K562 (cell line): ENCODE measurements at regions not wholly inside any gene's neighbourhood (a gene's known extent, or its start where the extent isn't known, plus 50 kb on each side); places are given as distances from the start of the nearest gene placed in this dataset.

Experiments used
- ATAC-seq: fragments of 200-7000 bp; cut with Tn5 transposase; 3 replicates; pipeline ENCODE4 v1.9.1; 2020; ENCODE audit warnings: moderate library complexity
- BruUV-seq: library from RNA; stranded (reverse); fragments of 400-500 nt; replicated peaks from 2 replicates; lab custom pipeline; 2021; lab: Mats Ljungman, UMichigan
- CTCF ChIA-PET: fragments of 300-600 bp; formaldehyde crosslinking; extraction: SDS; loops from one replicate; lab custom pipeline; 2021; ENCODE audit warnings: low intra/inter-chr PET ratio; lab: Yijun Ruan, JAX
- POLR2A ChIA-PET: fragments of 300-600, 350-650 bp; sonication (Branson Sonifier 250); formaldehyde crosslinking; extraction: SDS; loops from one replicate; lab custom pipeline; 2021; ENCODE audit warnings: antibody characterized with exemption, inconsistent platforms; lab: Yijun Ruan, JAX
- DNase-seq, 4 experiments: peaks; one replicate each; pipeline versions ENCODE4 v3.0.0 to v3.0.0-alpha.2; 2011 to 2018; ENCODE audit warnings: low spot score in 3 of 4, mixed read lengths in 3 of 4; ENCODE audit errors: extremely low read depth in 1 of 4
- FAIRE-seq: peaks from 2 replicates; lab custom pipeline; 2011; peaks lifted over from hg19 to GRCh38; lab: Jason Lieb, UNC
- H2AFZ ChIP-seq: 2 replicates; pipeline ENCODE4 v1.6.0; 2011; ENCODE audit warnings: low read depth, low read length, control low read depth, inconsistent platforms
- H3K27ac ChIP-seq: fragments of 200-600 bp; 3 replicates; pipeline ENCODE4 v1.8.0; 2011; ENCODE audit warnings: low read depth, mild to moderate bottlenecking, control low read depth, inconsistent platforms, low read length, moderate library complexity, mixed read lengths; ENCODE audit errors: extremely low read depth
- H3K27me3 ChIP-seq, 2 experiments: fragments of 300-600 bp in 1 of 2; 2 replicates in 1 of 2; 3 replicates in 1 of 2; pipeline versions ENCODE4 v1.6.0 to v1.8.0; 2011; ENCODE audit warnings: inconsistent platforms in 2 of 2, low read length in 2 of 2, mild to moderate bottlenecking in 1 of 2, mixed read lengths in 1 of 2, moderate library complexity in 1 of 2; ENCODE audit not compliant: control insufficient read depth in 2 of 2, insufficient read depth in 2 of 2
- H3K36me3 ChIP-seq: fragments of 300-600 bp; 3 replicates; pipeline ENCODE4 v1.8.0; 2011; ENCODE audit warnings: mild to moderate bottlenecking, low read length, inconsistent platforms; ENCODE audit not compliant: control insufficient read depth, insufficient read depth
- H3K4me1 ChIP-seq, 2 experiments: fragments of 200-600 bp in 1 of 2; replicated peaks in 1 of 2; 2 replicates in 1 of 2; 3 replicates in 1 of 2; pipeline versions ENCODE4 v1.5.1 to v1.8.0; 2011; ENCODE audit warnings: inconsistent platforms in 2 of 2, low read length in 2 of 2, mild to moderate bottlenecking in 1 of 2, mixed read lengths in 1 of 2, moderate library complexity in 1 of 2; ENCODE audit not compliant: control insufficient read depth in 2 of 2, insufficient read depth in 2 of 2
- H3K4me2 ChIP-seq: 2 replicates; pipeline ENCODE4 v1.6.1; 2011; ENCODE audit warnings: low read length, control low read depth, inconsistent platforms, mixed read lengths; ENCODE audit not compliant: insufficient read depth
- H3K4me3 ChIP-seq: fragments of 200-600 bp; sonication (generic), shearing (Covaris generic); 2 replicates; pipeline ENCODE4 v1.5.1; 2016; ENCODE audit warnings: control low read depth, inconsistent platforms
- H3K79me2 ChIP-seq: fragments of 200-600 bp; 3 replicates; pipeline ENCODE4 v1.8.0; 2011; ENCODE audit warnings: low read length, inconsistent platforms; ENCODE audit not compliant: control insufficient read depth, insufficient read depth
- H3K9ac ChIP-seq, 2 experiments: 2 replicates each; pipeline versions ENCODE4 v1.6.0 to v1.6.1; 2011; ENCODE audit warnings: low read depth in 2 of 2, low read length in 2 of 2, control low read depth in 1 of 2, inconsistent platforms in 1 of 2, mild to moderate bottlenecking in 1 of 2, mixed read lengths in 1 of 2; ENCODE audit not compliant: insufficient read depth in 1 of 2
- H3K9me1 ChIP-seq: one replicate; pipeline ENCODE4 v1.6.0; 2011; ENCODE audit warnings: inconsistent platforms, mild to moderate bottlenecking, low read length, moderate library complexity; ENCODE audit not compliant: control insufficient read depth, insufficient read depth
- H3K9me3 ChIP-seq: replicated peaks from 2 replicates; pipeline ENCODE4 v1.5.1; 2011; ENCODE audit warnings: low read depth, low read length, inconsistent platforms; ENCODE audit not compliant: control insufficient read depth, insufficient read depth
- H4K20me1 ChIP-seq: replicated peaks from 2 replicates; pipeline ENCODE4 v1.6.1; 2011; ENCODE audit warnings: low read length, inconsistent platforms, mixed read lengths; ENCODE audit not compliant: control insufficient read depth, insufficient read depth
- GATAD2A ChIP-seq: fragments of 450-650 bp; IDR thresholded peaks from 2 replicates; pipeline ENCODE4 v1.6.1; 2017
- NR2C2 ChIP-seq, 2 experiments: fragments of 200-800 bp in 1 of 2; sonication (Bioruptor generic) in 1 of 2; sonication (generic) in 1 of 2; formaldehyde crosslinking in 1 of 2; IDR thresholded peaks; 2 replicates each; pipeline versions ENCODE4 v1.6.1 to v1.8.0; 2016 to 2022; ENCODE audit warnings: mild to moderate bottlenecking in 1 of 2, missing compliant biosample characterization in 1 of 2, missing genetic modification characterization in 1 of 2, missing genetic modification reagents in 1 of 2
- PHF20 ChIP-seq: fragments of 450-650 bp; IDR thresholded peaks from 2 replicates; pipeline ENCODE4 v1.6.1; 2018; ENCODE audit not compliant: partially characterized antibody
- XRCC3 ChIP-seq: fragments of 450-650 bp; IDR thresholded peaks from 2 replicates; pipeline ENCODE4 v1.6.1; 2017; ENCODE audit warnings: mild to moderate bottlenecking, moderate library complexity
- ZNF282 ChIP-seq: sonication (generic); formaldehyde crosslinking; IDR thresholded peaks from 2 replicates; pipeline ENCODE4 v1.8.1; 2023; ENCODE audit warnings: missing genetic modification reagents
- WGBS: fragments of 100-300 bp; shearing (Covaris generic); methylation state at CpG from one replicate; pipeline ENCODE4 v1.1.6; 2016; ENCODE audit warnings: low coverage, mixed read lengths; ENCODE audit not compliant: insufficient coverage; ENCODE audit errors: missing lambda C conversion rate; 5-methylcytosine and 5-hydroxymethylcytosine counted together
- in situ Hi-C: fragments of 300-500 bp; cut with MboI; formaldehyde crosslinking; loops from 4 replicates; pipeline ENCODE4 v1.15.0; 2018; ENCODE audit warnings: inconsistent platforms, mixed read lengths
- intact Hi-C: fragments of 100-400 bp; cut with micrococcal nuclease; formaldehyde crosslinking; loops from 2 replicates; pipeline ENCODE4 v1.14.2; 2022
- TF ChIP-seq, protein P1 (sequence below): fragments of 250-450 bp; sonication (Bioruptor Pico); IDR thresholded peaks from 2 replicates; pipeline ENCODE4 v1.5.0; 2020; ENCODE audit warnings: mild to moderate bottlenecking
- TF ChIP-seq, protein P2 (sequence below): fragments of 250-450 bp; sonication (Bioruptor Pico); IDR thresholded peaks from 2 replicates; pipeline ENCODE4 v1.4.0; 2020
- TF ChIP-seq, protein P3 (sequence below): fragments of 450-650 bp; formaldehyde crosslinking; IDR thresholded peaks from 2 replicates; pipeline ENCODE4 v1.4.0; 2022; ENCODE audit warnings: missing genetic modification characterization
- TF ChIP-seq, protein P4 (sequence below): IDR thresholded peaks from 2 replicates; pipeline ENCODE4 v1.6.1; 2016; ENCODE audit warnings: missing genetic modification characterization, missing compliant biosample characterization
- TF ChIP-seq, protein P5 (sequence below): sonication (generic); formaldehyde crosslinking; IDR thresholded peaks from 2 replicates; pipeline ENCODE4 v1.8.0; 2022; ENCODE audit warnings: missing genetic modification reagents, mild to moderate bottlenecking, borderline replicate concordance

DNA sequence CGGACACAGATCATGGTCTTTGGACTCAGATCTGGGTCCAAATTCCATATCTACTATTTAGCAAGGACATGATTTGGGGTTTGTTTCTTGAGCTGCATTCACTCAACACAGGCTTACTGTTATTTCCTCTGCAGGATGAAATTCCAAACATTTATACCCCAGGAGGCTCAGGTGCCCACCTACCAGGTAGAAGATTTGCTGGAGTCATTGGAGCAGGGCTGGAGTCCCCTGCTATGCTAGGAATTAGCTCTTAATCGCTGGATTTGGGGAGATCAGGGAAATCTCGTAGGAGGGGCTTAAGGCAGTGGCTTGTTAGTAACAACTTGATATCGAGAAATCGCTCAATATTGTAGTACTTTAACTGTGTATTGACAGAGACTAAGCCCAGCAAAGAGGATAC lies 193.0 kb downstream of the IL20RB start:
- POLR2A ChIA-PET = interaction anchor here (1.0 kb wide), 1 partner anchor 11 kb away, joined by 3 read pairs; no protein-coding TSS in a partner anchor
- TF ChIP-seq, protein P1, sequence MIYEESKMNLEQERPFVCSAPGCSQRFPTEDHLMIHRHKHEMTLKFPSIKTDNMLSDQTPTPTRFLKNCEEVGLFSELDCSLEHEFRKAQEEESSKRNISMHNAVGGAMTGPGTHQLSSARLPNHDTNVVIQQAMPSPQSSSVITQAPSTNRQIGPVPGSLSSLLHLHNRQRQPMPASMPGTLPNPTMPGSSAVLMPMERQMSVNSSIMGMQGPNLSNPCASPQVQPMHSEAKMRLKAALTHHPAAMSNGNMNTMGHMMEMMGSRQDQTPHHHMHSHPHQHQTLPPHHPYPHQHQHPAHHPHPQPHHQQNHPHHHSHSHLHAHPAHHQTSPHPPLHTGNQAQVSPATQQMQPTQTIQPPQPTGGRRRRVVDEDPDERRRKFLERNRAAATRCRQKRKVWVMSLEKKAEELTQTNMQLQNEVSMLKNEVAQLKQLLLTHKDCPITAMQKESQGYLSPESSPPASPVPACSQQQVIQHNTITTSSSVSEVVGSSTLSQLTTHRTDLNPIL (CRISPR knock-in tag) = no peak
- TF ChIP-seq GATAD2A (no peak), PHF20 (no peak), NR2C2 (CRISPR knock-in tag; IDR thresholded peaks at IDR 0.05) (no peak), NR2C2 (tag; IDR thresholded peaks at IDR 0.05) (no peak), ZNF282 (CRISPR knock-in tag) (no peak), XRCC3 (no peak)
- TF ChIP-seq, protein P2, sequence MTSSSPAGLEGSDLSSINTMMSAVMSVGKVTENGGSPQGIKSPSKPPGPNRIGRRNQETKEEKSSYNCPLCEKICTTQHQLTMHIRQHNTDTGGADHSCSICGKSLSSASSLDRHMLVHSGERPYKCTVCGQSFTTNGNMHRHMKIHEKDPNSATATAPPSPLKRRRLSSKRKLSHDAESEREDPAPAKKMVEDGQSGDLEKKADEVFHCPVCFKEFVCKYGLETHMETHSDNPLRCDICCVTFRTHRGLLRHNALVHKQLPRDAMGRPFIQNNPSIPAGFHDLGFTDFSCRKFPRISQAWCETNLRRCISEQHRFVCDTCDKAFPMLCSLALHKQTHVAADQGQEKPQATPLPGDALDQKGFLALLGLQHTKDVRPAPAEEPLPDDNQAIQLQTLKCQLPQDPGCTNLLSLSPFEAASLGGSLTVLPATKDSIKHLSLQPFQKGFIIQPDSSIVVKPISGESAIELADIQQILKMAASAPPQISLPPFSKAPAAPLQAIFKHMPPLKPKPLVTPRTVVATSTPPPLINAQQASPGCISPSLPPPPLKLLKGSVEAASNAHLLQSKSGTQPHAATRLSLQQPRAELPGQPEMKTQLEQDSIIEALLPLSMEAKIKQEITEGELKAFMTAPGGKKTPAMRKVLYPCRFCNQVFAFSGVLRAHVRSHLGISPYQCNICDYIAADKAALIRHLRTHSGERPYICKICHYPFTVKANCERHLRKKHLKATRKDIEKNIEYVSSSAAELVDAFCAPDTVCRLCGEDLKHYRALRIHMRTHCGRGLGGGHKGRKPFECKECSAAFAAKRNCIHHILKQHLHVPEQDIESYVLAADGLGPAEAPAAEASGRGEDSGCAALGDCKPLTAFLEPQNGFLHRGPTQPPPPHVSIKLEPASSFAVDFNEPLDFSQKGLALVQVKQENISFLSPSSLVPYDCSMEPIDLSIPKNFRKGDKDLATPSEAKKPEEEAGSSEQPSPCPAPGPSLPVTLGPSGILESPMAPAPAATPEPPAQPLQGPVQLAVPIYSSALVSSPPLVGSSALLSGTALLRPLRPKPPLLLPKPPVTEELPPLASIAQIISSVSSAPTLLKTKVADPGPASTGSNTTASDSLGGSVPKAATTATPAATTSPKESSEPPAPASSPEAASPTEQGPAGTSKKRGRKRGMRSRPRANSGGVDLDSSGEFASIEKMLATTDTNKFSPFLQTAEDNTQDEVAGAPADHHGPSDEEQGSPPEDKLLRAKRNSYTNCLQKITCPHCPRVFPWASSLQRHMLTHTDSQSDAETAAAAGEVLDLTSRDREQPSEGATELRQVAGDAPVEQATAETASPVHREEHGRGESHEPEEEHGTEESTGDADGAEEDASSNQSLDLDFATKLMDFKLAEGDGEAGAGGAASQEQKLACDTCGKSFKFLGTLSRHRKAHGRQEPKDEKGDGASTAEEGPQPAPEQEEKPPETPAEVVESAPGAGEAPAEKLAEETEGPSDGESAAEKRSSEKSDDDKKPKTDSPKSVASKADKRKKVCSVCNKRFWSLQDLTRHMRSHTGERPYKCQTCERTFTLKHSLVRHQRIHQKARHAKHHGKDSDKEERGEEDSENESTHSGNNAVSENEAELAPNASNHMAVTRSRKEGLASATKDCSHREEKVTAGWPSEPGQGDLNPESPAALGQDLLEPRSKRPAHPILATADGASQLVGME (CRISPR knock-in tag) = no peak
- TF ChIP-seq, protein P3, sequence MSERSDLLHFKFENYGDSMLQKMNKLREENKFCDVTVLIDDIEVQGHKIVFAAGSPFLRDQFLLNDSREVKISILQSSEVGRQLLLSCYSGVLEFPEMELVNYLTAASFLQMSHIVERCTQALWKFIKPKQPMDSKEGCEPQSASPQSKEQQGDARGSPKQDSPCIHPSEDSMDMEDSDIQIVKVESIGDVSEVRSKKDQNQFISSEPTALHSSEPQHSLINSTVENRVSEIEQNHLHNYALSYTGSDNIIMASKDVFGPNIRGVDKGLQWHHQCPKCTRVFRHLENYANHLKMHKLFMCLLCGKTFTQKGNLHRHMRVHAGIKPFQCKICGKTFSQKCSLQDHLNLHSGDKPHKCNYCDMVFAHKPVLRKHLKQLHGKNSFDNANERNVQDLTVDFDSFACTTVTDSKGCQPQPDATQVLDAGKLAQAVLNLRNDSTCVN (CRISPR knock-in tag) = no peak
- TF ChIP-seq, protein P4, sequence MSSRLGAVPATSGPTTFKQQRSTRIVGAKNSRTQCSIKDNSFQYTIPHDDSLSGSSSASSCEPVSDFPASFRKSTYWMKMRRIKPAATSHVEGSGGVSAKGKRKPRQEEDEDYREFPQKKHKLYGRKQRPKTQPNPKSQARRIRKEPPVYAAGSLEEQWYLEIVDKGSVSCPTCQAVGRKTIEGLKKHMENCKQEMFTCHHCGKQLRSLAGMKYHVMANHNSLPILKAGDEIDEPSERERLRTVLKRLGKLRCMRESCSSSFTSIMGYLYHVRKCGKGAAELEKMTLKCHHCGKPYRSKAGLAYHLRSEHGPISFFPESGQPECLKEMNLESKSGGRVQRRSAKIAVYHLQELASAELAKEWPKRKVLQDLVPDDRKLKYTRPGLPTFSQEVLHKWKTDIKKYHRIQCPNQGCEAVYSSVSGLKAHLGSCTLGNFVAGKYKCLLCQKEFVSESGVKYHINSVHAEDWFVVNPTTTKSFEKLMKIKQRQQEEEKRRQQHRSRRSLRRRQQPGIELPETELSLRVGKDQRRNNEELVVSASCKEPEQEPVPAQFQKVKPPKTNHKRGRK = no peak
- TF ChIP-seq, protein P5, sequence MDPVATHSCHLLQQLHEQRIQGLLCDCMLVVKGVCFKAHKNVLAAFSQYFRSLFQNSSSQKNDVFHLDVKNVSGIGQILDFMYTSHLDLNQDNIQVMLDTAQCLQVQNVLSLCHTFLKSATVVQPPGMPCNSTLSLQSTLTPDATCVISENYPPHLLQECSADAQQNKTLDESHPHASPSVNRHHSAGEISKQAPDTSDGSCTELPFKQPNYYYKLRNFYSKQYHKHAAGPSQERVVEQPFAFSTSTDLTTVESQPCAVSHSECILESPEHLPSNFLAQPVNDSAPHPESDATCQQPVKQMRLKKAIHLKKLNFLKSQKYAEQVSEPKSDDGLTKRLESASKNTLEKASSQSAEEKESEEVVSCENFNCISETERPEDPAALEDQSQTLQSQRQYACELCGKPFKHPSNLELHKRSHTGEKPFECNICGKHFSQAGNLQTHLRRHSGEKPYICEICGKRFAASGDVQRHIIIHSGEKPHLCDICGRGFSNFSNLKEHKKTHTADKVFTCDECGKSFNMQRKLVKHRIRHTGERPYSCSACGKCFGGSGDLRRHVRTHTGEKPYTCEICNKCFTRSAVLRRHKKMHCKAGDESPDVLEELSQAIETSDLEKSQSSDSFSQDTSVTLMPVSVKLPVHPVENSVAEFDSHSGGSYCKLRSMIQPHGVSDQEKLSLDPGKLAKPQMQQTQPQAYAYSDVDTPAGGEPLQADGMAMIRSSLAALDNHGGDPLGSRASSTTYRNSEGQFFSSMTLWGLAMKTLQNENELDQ (CRISPR knock-in tag) = no peak
- TF ChIP-seq, all 486 proteins: peak for 0
- no peaks in the 10 kb centered on the region for H3K9me1 ChIP-seq
- no TSS peak for BruUV-seq
- H2AFZ ChIP-seq = no peak overlapping the region
- H3K9ac ChIP-seq = no peak overlapping the region
- in situ Hi-C loops (no loop called here), intact Hi-C loops (no loop called here)
- H3K4me3 ChIP-seq = no peak overlapping the region
- CTCF ChIA-PET = no interaction called here
- ATAC-seq (no peak), FAIRE-seq (no peak), DNase-seq (no peak)
- H3K4me1 ChIP-seq = no peaks in the 10 kb centered on the region
- no peak overlapping the region for H3K27ac ChIP-seq
- H3K79me2 ChIP-seq = no peaks in the 10 kb centered on the region
- no peaks in the 10 kb centered on the region for H3K27me3 ChIP-seq
- 4% methylated on average over 5 of the region's 5 CpGs for whole genome bisulfite sequencing
- H4K20me1 ChIP-seq = no peaks in the 10 kb centered on the region
- no peaks in the 10 kb centered on the region for H3K9me3 ChIP-seq
- H3K4me2 ChIP-seq = no peak overlapping the region
- H3K36me3 ChIP-seq = no peaks in the 10 kb centered on the region
